ENCODE measurements at regions not wholly inside any gene's neighbourhood (a gene's known extent, or its start where the extent isn't known, plus 50 kb on each side); places are given as distances from the start of the nearest gene placed in this dataset.

DNA sequence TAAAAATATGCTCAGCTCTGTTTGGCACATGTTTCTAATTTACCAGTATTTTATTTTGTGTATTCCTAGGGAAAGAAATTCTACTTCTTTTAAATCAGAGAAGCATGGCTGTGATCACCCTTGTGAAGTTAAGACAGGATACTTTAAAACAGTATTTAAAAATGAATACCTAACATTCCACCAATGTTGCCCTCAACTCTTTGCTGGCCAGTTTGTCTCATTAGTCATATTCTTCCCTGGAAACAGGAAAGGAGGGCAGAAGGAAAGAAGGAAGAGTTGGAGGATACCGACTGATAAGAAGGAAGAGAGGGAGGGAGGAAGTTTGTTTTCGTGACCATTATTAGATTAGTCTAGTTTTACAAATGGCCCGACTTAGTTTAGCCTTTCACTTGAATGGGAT lies 137.4 kb downstream of the PLK2 start:
- H3K4me3 ChIP-seq (ENCODE audit: low read depth, low read length), result no peak overlapping the region
- TF ChIP-seq, protein P1, sequence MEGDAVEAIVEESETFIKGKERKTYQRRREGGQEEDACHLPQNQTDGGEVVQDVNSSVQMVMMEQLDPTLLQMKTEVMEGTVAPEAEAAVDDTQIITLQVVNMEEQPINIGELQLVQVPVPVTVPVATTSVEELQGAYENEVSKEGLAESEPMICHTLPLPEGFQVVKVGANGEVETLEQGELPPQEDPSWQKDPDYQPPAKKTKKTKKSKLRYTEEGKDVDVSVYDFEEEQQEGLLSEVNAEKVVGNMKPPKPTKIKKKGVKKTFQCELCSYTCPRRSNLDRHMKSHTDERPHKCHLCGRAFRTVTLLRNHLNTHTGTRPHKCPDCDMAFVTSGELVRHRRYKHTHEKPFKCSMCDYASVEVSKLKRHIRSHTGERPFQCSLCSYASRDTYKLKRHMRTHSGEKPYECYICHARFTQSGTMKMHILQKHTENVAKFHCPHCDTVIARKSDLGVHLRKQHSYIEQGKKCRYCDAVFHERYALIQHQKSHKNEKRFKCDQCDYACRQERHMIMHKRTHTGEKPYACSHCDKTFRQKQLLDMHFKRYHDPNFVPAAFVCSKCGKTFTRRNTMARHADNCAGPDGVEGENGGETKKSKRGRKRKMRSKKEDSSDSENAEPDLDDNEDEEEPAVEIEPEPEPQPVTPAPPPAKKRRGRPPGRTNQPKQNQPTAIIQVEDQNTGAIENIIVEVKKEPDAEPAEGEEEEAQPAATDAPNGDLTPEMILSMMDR (IDR thresholded peaks at IDR 0.05; ENCODE audit: low read depth, low read length), result no peak

DNA sequence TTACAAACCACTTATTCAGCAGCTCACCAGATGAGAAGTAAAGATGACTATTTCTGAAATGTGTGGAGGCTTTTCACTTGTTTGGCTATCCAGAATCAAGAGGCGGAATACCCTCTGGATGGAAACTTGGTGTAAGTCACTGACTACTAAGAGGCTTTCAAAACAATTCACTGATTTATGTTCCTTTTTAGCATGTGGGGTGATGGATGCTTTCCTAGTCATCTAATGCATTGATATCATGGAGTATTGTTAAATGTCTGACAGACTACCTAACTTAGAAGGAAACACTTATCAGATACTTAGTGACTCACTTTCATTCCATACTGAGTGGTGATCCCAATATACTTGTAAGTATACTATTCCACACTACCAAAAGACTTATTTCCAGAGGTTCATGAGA lies 141.4 kb downstream of the PLK2 start:
- no peak overlapping the region for H3K4me3 ChIP-seq (ENCODE audit: low read depth, low read length)
- TF ChIP-seq, protein P1 (IDR thresholded peaks at IDR 0.05; ENCODE audit: low read depth, low read length), result no peak

DNA sequence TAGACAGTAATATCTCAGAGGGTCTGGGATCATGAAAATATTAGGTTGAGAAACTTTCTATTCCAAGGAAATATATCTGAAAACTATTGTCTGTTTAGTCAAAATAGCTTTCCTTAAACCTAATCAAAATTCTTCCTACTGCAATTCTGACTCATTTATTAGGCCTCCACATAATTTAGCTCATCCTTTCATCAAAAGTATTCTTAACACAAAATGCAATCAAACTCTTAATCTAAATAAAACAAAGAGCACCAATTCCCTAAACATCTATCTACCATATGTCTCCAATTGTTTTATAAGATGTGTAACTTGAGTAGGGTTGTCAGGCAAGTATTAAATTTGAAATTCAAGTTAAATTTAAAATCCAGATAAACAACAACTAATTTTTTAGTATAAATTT lies 142.1 kb downstream of the PLK2 start:
- no peak overlapping the region for H3K4me3 ChIP-seq (ENCODE audit: low read depth, low read length)
- TF ChIP-seq, protein P1 (IDR thresholded peaks at IDR 0.05; ENCODE audit: low read depth, low read length), result no peak

DNA sequence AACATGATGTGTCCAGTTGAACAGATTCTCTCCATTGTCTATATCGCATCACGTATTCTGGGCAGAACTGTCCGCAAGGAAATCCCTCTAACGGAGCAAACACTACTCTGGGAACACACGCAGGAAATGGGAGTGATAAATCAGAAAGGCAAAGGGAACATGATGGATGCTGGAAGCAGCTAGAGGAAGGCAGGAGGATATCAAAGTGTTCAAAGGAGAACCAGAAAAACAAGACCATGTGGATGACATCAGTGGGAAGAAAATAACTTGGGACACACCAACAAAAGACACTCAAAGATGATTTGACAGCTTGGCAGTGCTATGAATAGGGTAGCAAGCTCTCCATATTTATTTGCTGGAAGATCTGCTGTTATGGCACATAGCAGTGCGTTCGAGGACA lies 142.9 kb downstream of the PLK2 start:
- TF ChIP-seq, protein P1 (IDR thresholded peaks at IDR 0.05; ENCODE audit: low read depth, low read length), result no peak
- H3K4me3 ChIP-seq (ENCODE audit: low read depth, low read length), result no peak overlapping the region

DNA sequence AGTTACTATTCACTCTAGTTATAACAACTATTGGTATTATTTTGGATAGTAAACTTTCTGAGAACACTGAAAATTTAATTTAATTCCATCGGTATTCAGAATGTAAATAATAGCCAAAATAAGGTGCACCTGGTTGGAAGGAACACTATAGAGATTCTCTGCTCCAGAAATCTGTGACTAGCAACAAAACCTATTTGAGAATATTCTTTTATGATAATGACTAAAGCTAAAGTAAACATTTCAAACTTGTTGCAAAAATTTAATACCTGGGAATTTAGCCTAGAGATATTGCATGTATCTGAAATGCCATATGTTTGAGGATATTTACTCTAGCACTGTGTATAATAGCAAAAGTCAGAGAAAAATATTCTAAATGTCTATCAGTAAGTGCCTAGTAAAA lies 144.1 kb downstream of the PLK2 start:
- no peak overlapping the region for H3K4me3 ChIP-seq (ENCODE audit: low read depth, low read length)
- TF ChIP-seq, protein P1 (IDR thresholded peaks at IDR 0.05; ENCODE audit: low read depth, low read length), result no peak

DNA sequence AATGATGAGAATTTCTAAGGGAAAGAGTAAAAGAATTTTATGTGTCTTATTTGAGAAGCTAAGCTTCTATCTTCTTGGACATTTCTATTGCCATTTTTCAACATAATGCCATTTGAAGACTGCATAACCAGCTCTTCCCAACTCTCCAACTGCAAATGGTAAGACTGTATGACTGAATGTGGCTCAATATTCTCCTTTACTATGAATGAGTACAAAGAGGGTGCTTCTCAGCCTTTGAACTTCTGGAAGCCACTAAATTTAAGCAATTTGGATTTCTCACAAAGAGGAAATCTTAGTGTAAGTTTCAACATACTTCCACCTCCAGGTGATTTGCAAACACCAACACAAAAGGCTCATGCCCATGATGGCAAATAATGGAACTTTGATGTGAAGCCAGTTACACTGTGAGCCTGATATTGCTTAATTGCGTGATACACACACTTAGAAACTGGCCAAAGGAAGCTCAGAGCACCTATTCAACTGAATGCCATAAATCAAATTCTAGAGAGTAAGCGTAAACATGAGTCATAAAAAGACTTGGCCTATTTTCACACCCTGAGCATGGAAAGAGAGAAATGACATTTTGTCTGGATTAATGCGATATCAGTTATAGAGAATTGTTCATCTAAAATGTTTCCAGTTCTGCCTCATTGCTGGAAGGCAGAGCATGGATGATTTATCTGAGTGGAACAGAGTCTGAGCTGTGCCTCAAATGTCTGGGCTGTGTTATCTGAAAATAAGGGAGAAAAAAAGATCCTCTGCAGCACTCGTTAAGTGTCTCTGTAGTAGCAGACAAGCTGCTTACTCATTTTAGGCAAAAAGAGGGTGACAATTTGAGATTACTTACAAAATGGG lies 145.3 kb downstream of the PLK2 start:
- TF ChIP-seq, protein P1 (IDR thresholded peaks at IDR 0.05; ENCODE audit: low read depth, low read length), result no peak
- H3K4me3 ChIP-seq (ENCODE audit: low read depth, low read length), result no peak overlapping the region

DNA sequence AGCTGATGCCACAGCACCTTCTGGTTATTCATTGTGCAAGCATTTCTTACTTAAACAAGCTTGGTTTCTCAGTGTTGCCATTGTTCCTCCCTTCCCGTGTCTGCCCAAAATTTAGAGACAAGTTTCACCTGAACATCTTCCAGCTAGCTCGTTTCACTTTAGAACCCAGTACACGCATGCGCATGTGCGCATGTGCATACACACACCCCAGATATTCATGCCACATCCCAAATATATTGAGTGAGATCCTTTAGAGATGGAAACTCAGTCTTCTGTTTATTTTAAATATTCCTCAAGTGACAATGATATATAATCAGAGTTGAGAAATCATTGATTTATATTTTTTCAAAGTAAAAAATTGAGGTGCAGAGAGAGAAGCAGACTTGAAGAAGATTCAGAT lies 147.6 kb downstream of the PLK2 start:
- TF ChIP-seq, protein P1 (IDR thresholded peaks at IDR 0.05; ENCODE audit: low read depth, low read length), result no peak
- no peak overlapping the region for H3K4me3 ChIP-seq (ENCODE audit: low read depth, low read length)
